ENCODE measurements at regions not wholly inside any gene's neighbourhood (a gene's known extent, or its start where the extent isn't known, plus 50 kb on each side); places are given as distances from the start of the nearest gene placed in this dataset.
"Not testable (repeated sequence)": the region's sequence is repeated elsewhere in the genome, so short reads cannot be mapped to it uniquely, and the experiment has no call there.

DNA sequence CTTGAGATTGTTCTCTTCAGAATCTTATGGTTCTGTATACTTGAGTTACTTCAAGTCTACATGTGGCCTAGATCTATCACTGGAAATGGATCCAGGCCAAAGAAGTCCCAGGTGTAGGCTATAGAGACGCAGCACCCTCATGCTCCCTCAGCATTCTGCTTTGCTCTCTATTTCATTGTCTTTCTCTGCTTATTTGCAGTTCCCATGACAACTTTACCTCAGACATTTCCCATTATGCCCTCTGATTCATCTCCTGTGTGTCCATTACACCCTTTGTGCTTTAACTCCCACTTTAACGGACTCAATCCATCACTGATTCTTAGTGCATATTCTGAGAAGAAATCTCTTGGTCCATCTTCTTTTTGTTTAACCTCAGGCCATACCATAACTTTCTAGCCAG lies 236.9 kb upstream of the NRIP1 start:
- H3K27me3 ChIP-seq (ENCODE audit: control insufficient read depth, insufficient read depth, low read length), result no peaks in the 10 kb centered on the region
- H3K9me3 ChIP-seq (ENCODE audit: control insufficient read depth, insufficient read depth, low read length), result peaks cover 4% of the 10 kb centered on the region
- H3K4me3 ChIP-seq (ENCODE audit: low read depth, low read length), result no peak overlapping the region
- H3K36me3 ChIP-seq (ENCODE audit: control insufficient read depth, insufficient read depth, low read length), result no peaks in the 10 kb centered on the region
- no peaks in the 10 kb centered on the region for H3K4me1 ChIP-seq (ENCODE audit: control insufficient read depth, insufficient read depth, low read length)
- H3K9ac ChIP-seq (ENCODE audit: low read depth, low read length), result no peak overlapping the region

DNA sequence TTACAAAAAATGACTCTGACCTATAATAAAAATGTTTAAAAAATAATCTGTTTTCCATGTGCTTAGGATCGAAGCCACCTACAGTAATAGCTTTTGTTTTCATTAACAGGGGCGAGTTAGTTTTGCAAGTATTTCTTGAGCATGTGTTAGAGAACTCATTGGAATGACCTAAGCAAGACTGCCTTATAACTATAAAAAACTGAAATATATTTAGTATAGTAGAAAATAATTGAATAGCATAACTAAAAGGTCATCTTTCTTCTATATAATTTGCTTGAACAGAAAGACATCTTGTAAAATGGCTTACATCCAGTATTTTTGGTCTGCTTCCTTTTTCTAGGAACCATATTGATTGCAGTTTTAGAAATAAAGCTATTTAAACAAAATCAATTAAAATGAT lies 241.5 kb upstream of the NRIP1 start:
- H3K9ac ChIP-seq (ENCODE audit: low read depth, low read length), result no peak overlapping the region
- H3K4me3 ChIP-seq (ENCODE audit: low read depth, low read length), result no peak overlapping the region
- no peaks in the 10 kb centered on the region for H3K9me3 ChIP-seq (ENCODE audit: control insufficient read depth, insufficient read depth, low read length)
- H3K4me1 ChIP-seq (ENCODE audit: control insufficient read depth, insufficient read depth, low read length), result no peaks in the 10 kb centered on the region
- H3K36me3 ChIP-seq (ENCODE audit: control insufficient read depth, insufficient read depth, low read length), result no peaks in the 10 kb centered on the region
- no peaks in the 10 kb centered on the region for H3K27me3 ChIP-seq (ENCODE audit: control insufficient read depth, insufficient read depth, low read length)

DNA sequence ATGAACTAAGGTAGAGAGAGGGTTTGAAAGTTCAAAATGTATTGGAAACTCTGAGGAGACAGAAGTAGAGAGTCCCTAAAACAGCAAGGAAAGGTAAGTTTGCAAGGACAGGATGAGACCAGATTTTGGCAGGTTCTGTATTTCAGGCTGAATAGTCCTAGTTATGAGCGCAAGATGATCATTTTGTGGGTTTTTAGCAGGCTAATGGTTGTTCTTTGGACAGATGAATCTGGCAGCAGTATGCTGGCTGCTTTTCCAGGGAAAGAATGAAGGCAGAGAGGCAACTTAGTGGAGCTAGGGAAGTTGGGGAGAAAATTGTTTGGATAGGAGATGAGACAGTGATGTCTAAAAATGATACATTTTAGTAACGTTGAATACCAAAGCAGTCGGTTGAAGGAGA lies 243.5 kb upstream of the NRIP1 start:
- no peaks in the 10 kb centered on the region for H3K9me3 ChIP-seq (ENCODE audit: control insufficient read depth, insufficient read depth, low read length)
- no peak overlapping the region for H3K9ac ChIP-seq (ENCODE audit: low read depth, low read length)
- no peak overlapping the region for H3K4me3 ChIP-seq (ENCODE audit: low read depth, low read length)
- H3K27me3 ChIP-seq (ENCODE audit: control insufficient read depth, insufficient read depth, low read length), result no peaks in the 10 kb centered on the region
- H3K4me1 ChIP-seq (ENCODE audit: control insufficient read depth, insufficient read depth, low read length), result no peaks in the 10 kb centered on the region
- H3K36me3 ChIP-seq (ENCODE audit: control insufficient read depth, insufficient read depth, low read length), result no peaks in the 10 kb centered on the region

DNA sequence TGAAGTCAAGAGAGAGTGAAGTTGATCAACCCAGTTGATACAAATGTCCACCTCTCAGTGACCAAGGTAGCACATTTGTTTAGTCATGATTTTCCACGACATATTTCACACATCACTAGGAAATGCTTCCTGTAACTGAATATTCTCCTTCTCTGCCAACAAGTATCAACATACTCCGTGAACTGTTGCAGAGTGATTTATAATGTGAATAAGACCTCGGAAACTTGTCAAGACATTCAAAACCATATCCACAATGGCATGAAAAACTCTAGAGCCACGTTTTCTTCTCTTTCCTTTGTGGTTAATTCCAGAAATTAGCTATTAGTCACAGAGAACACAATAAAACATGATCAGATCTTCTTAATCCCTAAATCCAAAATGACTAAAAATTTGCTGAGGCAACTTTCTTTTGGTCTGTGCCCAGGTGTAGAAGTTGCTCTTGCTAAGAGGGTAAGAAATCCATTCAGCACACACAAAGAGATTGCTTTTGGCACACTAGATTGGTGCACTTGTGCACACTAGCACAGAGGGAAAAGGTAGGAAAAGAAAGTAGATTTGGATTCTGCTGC lies 244.3 kb upstream of the NRIP1 start:
- Histone ChIP-seq H3K9me3 (ENCODE audit: control insufficient read depth, insufficient read depth, low read length) (no peaks in the 10 kb centered on the region), H3K9ac (ENCODE audit: low read depth, low read length) (no peak overlapping the region), H3K4me1 (ENCODE audit: control insufficient read depth, insufficient read depth, low read length) (no peaks in the 10 kb centered on the region), H3K36me3 (ENCODE audit: control insufficient read depth, insufficient read depth, low read length) (no peaks in the 10 kb centered on the region), H3K27me3 (ENCODE audit: control insufficient read depth, insufficient read depth, low read length) (no peaks in the 10 kb centered on the region), H3K4me3 (ENCODE audit: low read depth, low read length) (no peak overlapping the region)

DNA sequence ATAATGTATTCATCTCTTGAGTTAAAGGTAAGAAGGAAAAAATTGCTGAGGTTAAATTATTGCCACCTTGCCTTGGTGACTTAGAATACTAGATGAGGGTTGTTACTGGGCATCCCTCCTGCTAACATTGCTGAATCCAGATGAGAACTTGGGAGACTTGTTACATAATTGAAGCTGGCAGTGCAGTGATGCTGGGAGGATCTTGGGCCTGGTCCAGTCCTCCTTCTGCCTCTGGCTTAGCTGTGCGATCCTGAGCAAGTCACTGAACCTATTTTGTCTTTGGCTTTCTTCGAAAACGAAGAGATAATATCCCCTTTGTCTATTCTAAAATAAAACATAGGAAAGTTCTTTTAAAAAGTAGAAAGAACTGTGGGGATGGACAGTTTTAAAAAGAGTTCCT lies 244.9 kb upstream of the NRIP1 start:
- H3K36me3 ChIP-seq (ENCODE audit: control insufficient read depth, insufficient read depth, low read length), result no peaks in the 10 kb centered on the region
- no peaks in the 10 kb centered on the region for H3K27me3 ChIP-seq (ENCODE audit: control insufficient read depth, insufficient read depth, low read length)
- H3K4me1 ChIP-seq (ENCODE audit: control insufficient read depth, insufficient read depth, low read length), result no peaks in the 10 kb centered on the region
- no peaks in the 10 kb centered on the region for H3K9me3 ChIP-seq (ENCODE audit: control insufficient read depth, insufficient read depth, low read length)
- H3K9ac ChIP-seq (ENCODE audit: low read depth, low read length), result no peak overlapping the region
- H3K4me3 ChIP-seq (ENCODE audit: low read depth, low read length), result no peak overlapping the region

DNA sequence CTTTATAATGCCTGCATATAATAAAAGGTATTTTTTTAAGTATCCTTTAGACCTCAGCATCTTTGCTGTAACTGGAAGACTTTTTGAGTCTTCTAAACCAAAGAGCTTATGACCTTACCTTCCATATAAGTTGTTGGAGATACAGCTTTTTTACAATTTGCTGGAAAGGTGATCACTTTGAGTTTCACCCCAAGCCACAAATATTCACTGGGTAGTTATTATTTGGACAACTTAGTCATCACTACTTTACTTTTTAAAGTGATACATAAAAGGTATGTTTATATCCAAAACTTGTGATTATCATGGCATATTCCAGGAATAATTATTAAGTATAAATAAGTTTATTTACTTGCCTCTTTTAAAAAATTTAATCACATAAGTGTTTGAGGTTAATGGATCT lies 246.7 kb upstream of the NRIP1 start:
- H3K4me1 ChIP-seq (ENCODE audit: control insufficient read depth, insufficient read depth, low read length), result no peaks in the 10 kb centered on the region
- no peaks in the 10 kb centered on the region for H3K27me3 ChIP-seq (ENCODE audit: control insufficient read depth, insufficient read depth, low read length)
- no peak overlapping the region for H3K9ac ChIP-seq (ENCODE audit: low read depth, low read length)
- no peak overlapping the region for H3K4me3 ChIP-seq (ENCODE audit: low read depth, low read length)
- H3K36me3 ChIP-seq (ENCODE audit: control insufficient read depth, insufficient read depth, low read length), result no peaks in the 10 kb centered on the region
- no peaks in the 10 kb centered on the region for H3K9me3 ChIP-seq (ENCODE audit: control insufficient read depth, insufficient read depth, low read length)

DNA sequence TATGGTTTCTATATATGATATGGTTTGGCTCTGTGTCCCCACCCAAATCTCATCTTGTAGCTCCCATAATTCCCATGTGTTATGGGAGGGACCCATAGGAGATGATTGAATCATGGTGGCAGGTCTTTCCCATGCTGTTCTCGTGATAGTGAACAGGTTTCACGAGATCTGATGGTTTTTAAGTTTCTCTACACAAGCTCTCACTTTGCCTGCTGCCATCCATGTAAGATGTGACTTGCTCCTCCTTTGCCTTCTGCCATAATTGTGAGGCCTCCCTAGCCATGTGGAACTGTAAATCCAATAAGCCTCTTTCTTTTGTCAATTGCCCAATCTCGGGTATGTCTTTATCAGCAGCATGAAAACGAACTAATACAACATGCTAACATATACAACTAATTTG lies 252.2 kb upstream of the NRIP1 start:
- not testable (repeated sequence) for H3K4me1 ChIP-seq (ENCODE audit: control insufficient read depth, insufficient read depth, low read length); H3K36me3 ChIP-seq (ENCODE audit: control insufficient read depth, insufficient read depth, low read length); H3K27me3 ChIP-seq (ENCODE audit: control insufficient read depth, insufficient read depth, low read length); H3K4me3 ChIP-seq (ENCODE audit: low read depth, low read length); H3K9ac ChIP-seq (ENCODE audit: low read depth, low read length); H3K9me3 ChIP-seq (ENCODE audit: control insufficient read depth, insufficient read depth, low read length)

DNA sequence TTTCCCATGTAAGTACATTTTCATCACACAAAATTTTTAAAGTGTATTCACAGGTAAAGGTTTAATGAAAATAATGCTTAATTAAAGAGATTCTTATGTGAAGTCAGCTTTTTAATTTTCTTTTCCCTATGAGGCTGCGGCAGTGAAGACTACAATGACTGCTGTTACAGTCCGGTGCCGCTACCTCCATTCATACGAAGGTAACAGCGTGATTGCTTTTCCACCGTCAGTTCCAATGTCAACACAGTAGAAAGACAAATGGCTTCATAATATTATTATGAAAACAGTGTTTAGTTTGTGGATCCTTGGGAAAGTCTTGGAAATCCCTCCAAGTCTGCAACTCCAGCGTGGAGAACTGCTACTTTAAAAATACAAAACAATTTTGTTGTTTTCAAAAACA lies 254.9 kb upstream of the NRIP1 start:
- Histone ChIP-seq H3K9ac (ENCODE audit: low read depth, low read length) (no peak overlapping the region), H3K9me3 (ENCODE audit: control insufficient read depth, insufficient read depth, low read length) (no peaks in the 10 kb centered on the region), H3K4me3 (ENCODE audit: low read depth, low read length) (no peak overlapping the region), H3K27me3 (ENCODE audit: control insufficient read depth, insufficient read depth, low read length) (no peaks in the 10 kb centered on the region), H3K36me3 (ENCODE audit: control insufficient read depth, insufficient read depth, low read length) (no peaks in the 10 kb centered on the region), H3K4me1 (ENCODE audit: control insufficient read depth, insufficient read depth, low read length) (no peaks in the 10 kb centered on the region)

DNA sequence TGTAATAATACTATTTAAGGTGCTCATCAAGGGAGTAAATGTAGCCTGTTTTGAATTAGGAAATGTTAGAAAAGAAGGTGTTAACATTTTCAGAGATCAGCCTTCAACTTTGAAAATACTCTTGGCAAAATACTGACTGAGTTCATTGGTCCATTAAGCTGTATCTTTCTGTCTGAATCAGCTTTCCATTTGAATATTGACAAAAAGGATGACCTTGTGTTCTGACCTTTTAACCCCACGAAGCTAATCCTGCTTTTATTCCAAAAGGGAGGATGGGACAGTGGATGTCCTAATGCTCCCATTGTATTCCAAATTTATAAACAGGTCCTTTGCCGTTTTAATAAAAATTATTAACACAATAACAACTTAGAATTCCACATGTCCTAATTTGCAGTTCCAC lies 259.7 kb upstream of the NRIP1 start:
- Histone ChIP-seq H3K36me3 (ENCODE audit: control insufficient read depth, insufficient read depth, low read length) (no peaks in the 10 kb centered on the region), H3K4me1 (ENCODE audit: control insufficient read depth, insufficient read depth, low read length) (no peaks in the 10 kb centered on the region), H3K9ac (ENCODE audit: low read depth, low read length) (no peak overlapping the region), H3K4me3 (ENCODE audit: low read depth, low read length) (no peak overlapping the region), H3K9me3 (ENCODE audit: control insufficient read depth, insufficient read depth, low read length) (no peaks in the 10 kb centered on the region), H3K27me3 (ENCODE audit: control insufficient read depth, insufficient read depth, low read length) (no peaks in the 10 kb centered on the region)

DNA sequence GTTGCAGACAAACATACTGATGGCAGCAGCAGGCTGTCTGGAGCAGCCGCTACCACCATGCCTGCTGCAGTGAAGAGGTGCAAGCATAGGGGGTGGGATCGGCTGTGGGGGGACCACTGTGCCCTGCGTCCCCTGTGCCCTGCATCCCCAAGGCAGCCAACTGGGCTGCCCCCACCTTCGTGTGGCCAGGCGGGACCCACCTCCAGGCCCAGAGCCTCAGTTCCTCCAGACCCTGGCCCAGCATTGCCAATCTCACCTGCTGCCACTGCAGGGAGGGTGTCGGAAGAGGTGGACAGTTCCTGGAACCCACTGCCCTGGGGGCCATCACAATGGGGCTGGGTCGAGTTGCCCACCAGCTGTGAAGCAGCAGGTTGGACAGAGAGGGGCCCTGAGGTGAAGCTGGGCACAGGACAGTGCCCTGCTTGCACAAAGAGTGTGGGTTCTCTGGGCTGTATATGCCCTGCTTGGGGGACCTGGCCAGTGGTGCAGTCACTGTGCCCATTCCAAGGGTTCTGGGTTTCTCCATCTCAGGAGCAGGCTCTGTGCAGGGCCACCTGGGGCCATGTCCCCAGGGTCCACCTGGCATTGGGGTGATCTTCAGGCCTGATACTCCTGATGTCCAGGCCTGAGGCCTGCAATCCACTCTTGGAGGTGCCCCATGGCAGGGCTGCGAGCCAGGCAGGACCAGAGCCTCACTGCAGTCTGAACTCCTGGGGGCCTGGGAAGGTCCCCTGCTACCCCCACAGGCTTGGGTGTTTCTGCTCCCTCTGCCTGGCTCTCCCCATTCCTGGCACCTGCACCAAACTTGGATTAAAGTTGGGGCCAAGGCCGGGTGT lies 261.4 kb upstream of the NRIP1 start:
- no peaks in the 10 kb centered on the region for H3K4me1 ChIP-seq (ENCODE audit: control insufficient read depth, insufficient read depth, low read length)

DNA sequence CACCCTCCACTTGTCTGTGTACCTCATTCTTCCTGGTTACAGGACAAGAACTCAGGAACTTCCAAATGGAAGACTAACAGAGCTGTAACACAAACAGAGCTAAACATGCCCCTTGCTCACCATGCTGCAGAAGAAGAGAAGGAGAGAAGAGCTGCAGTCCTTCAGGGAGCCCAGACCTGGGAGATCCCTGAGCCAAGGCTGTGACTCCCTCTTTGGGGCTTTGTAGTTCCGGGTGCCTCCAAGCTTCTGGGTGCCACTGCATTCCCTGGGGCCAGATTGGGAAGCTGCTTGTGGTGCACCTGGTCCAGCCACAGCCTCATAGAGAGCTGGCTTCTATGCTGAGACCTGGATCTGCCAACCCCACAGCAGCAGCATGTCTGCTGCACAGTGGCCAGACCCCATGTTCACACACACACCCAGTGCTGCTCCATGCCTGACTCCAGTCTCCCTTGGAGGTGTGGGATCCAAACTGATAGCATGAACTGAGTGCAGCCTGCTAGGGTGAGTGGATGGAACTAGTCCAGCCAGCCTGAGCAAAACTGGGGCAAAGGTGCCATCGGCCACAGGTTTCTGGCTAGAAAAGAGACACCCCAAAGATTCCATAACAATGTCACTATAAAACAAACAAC lies 263.0 kb upstream of the NRIP1 start:
- no peaks in the 10 kb centered on the region for H3K9me3 ChIP-seq (ENCODE audit: control insufficient read depth, insufficient read depth, low read length)

More for the DNA sequence above, 261.4 kb upstream of the NRIP1 start:
- Histone ChIP-seq H3K27me3 (ENCODE audit: control insufficient read depth, insufficient read depth, low read length) (no peaks in the 10 kb centered on the region), H3K4me3 (ENCODE audit: low read depth, low read length) (no peak overlapping the region), H3K9ac (ENCODE audit: low read depth, low read length) (no peak overlapping the region), H3K36me3 (ENCODE audit: control insufficient read depth, insufficient read depth, low read length) (no peaks in the 10 kb centered on the region), H3K9me3 (ENCODE audit: control insufficient read depth, insufficient read depth, low read length) (no peaks in the 10 kb centered on the region)

DNA sequence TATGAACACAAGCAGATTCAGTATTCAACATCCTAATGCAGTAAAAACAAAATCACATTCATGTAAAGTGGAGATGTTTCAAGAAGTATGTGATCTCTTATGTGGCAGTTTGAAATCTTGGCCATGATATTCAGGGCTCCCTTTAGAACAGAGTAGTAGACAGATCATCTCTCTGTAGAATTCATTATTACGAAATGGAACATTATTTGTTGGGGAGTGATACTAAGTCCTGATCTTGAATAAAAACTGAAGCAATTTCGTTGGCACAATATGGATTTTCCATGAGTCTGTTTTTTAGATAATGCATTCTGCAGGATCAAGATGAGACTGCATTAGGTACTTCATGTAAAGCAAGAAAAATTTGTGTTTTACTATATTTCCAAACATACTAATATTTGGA lies 264.4 kb upstream of the NRIP1 start:
- H3K4me1 ChIP-seq (ENCODE audit: control insufficient read depth, insufficient read depth, low read length), result no peaks in the 10 kb centered on the region
- H3K27me3 ChIP-seq (ENCODE audit: control insufficient read depth, insufficient read depth, low read length), result no peaks in the 10 kb centered on the region
- no peaks in the 10 kb centered on the region for H3K36me3 ChIP-seq (ENCODE audit: control insufficient read depth, insufficient read depth, low read length)
- H3K9me3 ChIP-seq (ENCODE audit: control insufficient read depth, insufficient read depth, low read length), result no peaks in the 10 kb centered on the region
- H3K9ac ChIP-seq (ENCODE audit: low read depth, low read length), result no peak overlapping the region
- no peak overlapping the region for H3K4me3 ChIP-seq (ENCODE audit: low read depth, low read length)

More for the DNA sequence above, 263.0 kb upstream of the NRIP1 start:
- Histone ChIP-seq H3K4me1 (ENCODE audit: control insufficient read depth, insufficient read depth, low read length) (no peaks in the 10 kb centered on the region), H3K9ac (ENCODE audit: low read depth, low read length) (no peak overlapping the region), H3K27me3 (ENCODE audit: control insufficient read depth, insufficient read depth, low read length) (no peaks in the 10 kb centered on the region), H3K36me3 (ENCODE audit: control insufficient read depth, insufficient read depth, low read length) (no peaks in the 10 kb centered on the region), H3K4me3 (ENCODE audit: low read depth, low read length) (no peak overlapping the region)
